ENCODE measurements at regions not wholly inside any gene's neighbourhood (a gene's known extent, or its start where the extent isn't known, plus 50 kb on each side); places are given as distances from the start of the nearest gene placed in this dataset.

DNA sequence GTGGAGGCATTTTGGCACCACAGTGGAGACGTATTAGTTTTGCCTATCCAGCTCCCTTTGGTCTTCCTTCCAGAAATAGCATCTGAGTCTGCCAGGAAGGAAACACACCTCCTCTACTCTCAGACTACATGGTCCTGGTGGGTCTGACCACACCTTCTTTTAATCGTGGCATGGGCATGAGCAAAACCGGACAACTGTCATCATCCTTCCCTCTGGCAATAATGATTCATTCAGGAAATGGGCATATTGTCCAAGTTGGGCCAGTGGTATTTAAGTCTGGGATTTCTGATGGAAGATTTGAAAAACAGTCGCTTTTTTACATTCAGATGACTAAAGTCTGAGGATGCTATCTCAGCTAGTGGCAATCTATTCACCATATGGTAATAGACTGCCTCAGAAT is 601.0 kb upstream of the ADAMTS9 start:
- TF ChIP-seq CEBPB (IDR thresholded peaks at IDR 0.05; ENCODE audit: low read depth) (no peak), CTCF (IDR thresholded peaks at IDR 0.05 in 2 of 3, conservative IDR thresholded peaks at IDR 0.05 in 1 of 3; ENCODE audit: borderline replicate concordance in 1 of 3, insufficient read depth in 1 of 3, low read depth in 2 of 3, low read length in 2 of 3) (no peak), EZH2 (IDR thresholded peaks at IDR 0.05) (no peak)
